ENCODE measurements at regions not wholly inside any gene's neighbourhood (a gene's known extent, or its start where the extent isn't known, plus 50 kb on each side); places are given as distances from the start of the nearest gene placed in this dataset.

GRCh38 chr2:18093196-18093595 is 214.7 kb downstream of the KCNS3 start:
- POLR2A ChIA-PET, result no interaction called here
- no peaks in the 10 kb centered on the region for H3K36me3 Mint-ChIP-seq
- no peak overlapping the region for H3K27ac Mint-ChIP-seq
- ATAC-seq (no peak), DNase-seq (no peak)
- H3K4me3 Mint-ChIP-seq, result no peak overlapping the region
- H3K4me1 Mint-ChIP-seq, result no peaks in the 10 kb centered on the region
- H3K27me3 Mint-ChIP-seq, result peaks cover 0 to 16% (median 7%) of the 10 kb centered on the region in 5 donors
- H3K9me3 Mint-ChIP-seq, result peaks cover 0 to 5% (median 0%) of the 10 kb centered on the region in 9 donors

- H3K27me3 Mint-ChIP-seq, result peaks cover 0 to 20% (median 7%) of the 10 kb centered on the region in 5 donors
- peaks cover 0 to 6% (median 0%) of the 10 kb centered on the region in 9 donors for H3K9me3 Mint-ChIP-seq
- no peaks in the 10 kb centered on the region for H3K36me3 Mint-ChIP-seq
- DNase-seq (no peak), ATAC-seq (no peak)
- no peak overlapping the region for H3K4me3 Mint-ChIP-seq
- POLR2A ChIA-PET, result no interaction called here
- no peak overlapping the region for H3K27ac Mint-ChIP-seq
- no peaks in the 10 kb centered on the region for H3K4me1 Mint-ChIP-seq
Measured at GRCh38 chr2:18092760-18093159, 214.3 kb downstream of the KCNS3 start.

- ATAC-seq, result no peak
- POLR2A ChIA-PET, result no interaction called here
- no peak for DNase-seq
- Mint-ChIP-seq H3K27me3 (peaks cover 2 to 25% (median 6%) of the 10 kb centered on the region in 5 donors), H3K4me3 (no peak overlapping the region), H3K4me1 (no peaks in the 10 kb centered on the region), H3K36me3 (no peaks in the 10 kb centered on the region), H3K9me3 (peaks cover 0 to 9% (median 4%) of the 10 kb centered on the region in 9 donors), H3K27ac (no peak overlapping the region)
Measured at GRCh38 chr2:18085593-18085992, 207.1 kb downstream of the KCNS3 start.

- H3K36me3 Mint-ChIP-seq, result no peaks in the 10 kb centered on the region
Measured at GRCh38 chr2:18084376-18084775, 205.9 kb downstream of the KCNS3 start.

GRCh38 chr2:18083806-18084205 is 205.3 kb downstream of the KCNS3 start:
- Mint-ChIP-seq H3K4me3 (no peak overlapping the region), H3K36me3 (no peaks in the 10 kb centered on the region), H3K9me3 (peaks cover 0 to 9% (median 4%) of the 10 kb centered on the region in 9 donors), H3K27me3 (peaks cover 2 to 32% (median 4%) of the 10 kb centered on the region in 5 donors), H3K4me1 (no peaks in the 10 kb centered on the region), H3K27ac (no peak overlapping the region)
- POLR2A ChIA-PET, result no interaction called here
- ATAC-seq (no peak), DNase-seq (no peak)

More at GRCh38 chr2:18084376-18084775, 205.9 kb downstream of the KCNS3 start:
- POLR2A ChIA-PET, result no interaction called here
- DNase-seq (no peak), ATAC-seq (no peak)
- Mint-ChIP-seq H3K27me3 (peaks cover 2 to 30% (median 4%) of the 10 kb centered on the region in 5 donors), H3K9me3 (peaks cover 0 to 9% (median 4%) of the 10 kb centered on the region in 9 donors), H3K4me1 (no peaks in the 10 kb centered on the region), H3K27ac (no peak overlapping the region), H3K4me3 (no peak overlapping the region)

GRCh38 chr2:18078216-18078615 is 199.7 kb downstream of the KCNS3 start:
- POLR2A ChIA-PET, result interaction anchor here (0.7 kb wide), 1 partner anchor 415 kb away, joined by 3 read pairs; no protein-coding TSS in a partner anchor
- Mint-ChIP-seq H3K27ac (no peak overlapping the region), H3K9me3 (peaks cover 0 to 7% (median 2%) of the 10 kb centered on the region in 9 donors), H3K4me3 (no peak overlapping the region), H3K4me1 (peaks cover 0 to 15% (median 6%) of the 10 kb centered on the region in 4 donors), H3K27me3 (peaks cover 2 to 16% (median 3%) of the 10 kb centered on the region in 5 donors), H3K36me3 (no peaks in the 10 kb centered on the region)
- ATAC-seq (no peak), DNase-seq (no peak)

- ATAC-seq (no peak), DNase-seq (no peak)
- peaks cover 4 to 21% (median 7%) of the 10 kb centered on the region in 5 donors for H3K27me3 Mint-ChIP-seq
- H3K36me3 Mint-ChIP-seq, result no peaks in the 10 kb centered on the region
- H3K27ac Mint-ChIP-seq, result no peak overlapping the region
- POLR2A ChIA-PET, result no interaction called here
- H3K4me3 Mint-ChIP-seq, result no peak overlapping the region
- peaks cover 0 to 15% (median 6%) of the 10 kb centered on the region in 4 donors for H3K4me1 Mint-ChIP-seq
- peaks cover 0 to 7% (median 2%) of the 10 kb centered on the region in 9 donors for H3K9me3 Mint-ChIP-seq
Measured at GRCh38 chr2:18077704-18078103, 199.2 kb downstream of the KCNS3 start.

GRCh38 chr2:18077231-18077630 is 198.8 kb downstream of the KCNS3 start:
- Mint-ChIP-seq H3K27ac (no peak overlapping the region), H3K4me3 (no peak overlapping the region), H3K4me1 (peaks cover 0 to 15% (median 6%) of the 10 kb centered on the region in 4 donors), H3K9me3 (peaks cover 0 to 7% (median 2%) of the 10 kb centered on the region in 9 donors), H3K27me3 (peaks cover 4 to 25% (median 7%) of the 10 kb centered on the region in 5 donors), H3K36me3 (no peaks in the 10 kb centered on the region)
- no peak for DNase-seq
- no peak for ATAC-seq
- POLR2A ChIA-PET, result no interaction called here

- POLR2A ChIA-PET, result no interaction called here
- H3K36me3 Mint-ChIP-seq, result no peaks in the 10 kb centered on the region
- no peak overlapping the region for H3K27ac Mint-ChIP-seq
- H3K27me3 Mint-ChIP-seq, result peaks cover 7 to 34% (median 10%) of the 10 kb centered on the region in 5 donors
- no peak for ATAC-seq
- no peak overlapping the region for H3K4me3 Mint-ChIP-seq
- no peak for DNase-seq
- peaks cover 0 to 15% (median 6%) of the 10 kb centered on the region in 4 donors for H3K4me1 Mint-ChIP-seq
- H3K9me3 Mint-ChIP-seq, result peaks cover 0 to 2% (median 0%) of the 10 kb centered on the region in 9 donors
Measured at GRCh38 chr2:18074476-18074875, 196.0 kb downstream of the KCNS3 start.

- no peak overlapping the region for H3K4me3 Mint-ChIP-seq
- H3K36me3 Mint-ChIP-seq, result no peaks in the 10 kb centered on the region
- peaks cover 0 to 1% (median 0%) of the 10 kb centered on the region in 9 donors for H3K9me3 Mint-ChIP-seq
- peaks cover 0 to 15% (median 6%) of the 10 kb centered on the region in 4 donors for H3K4me1 Mint-ChIP-seq
- no peak for DNase-seq
- no peak for ATAC-seq
- H3K27me3 Mint-ChIP-seq, result peaks cover 9 to 33% (median 11%) of the 10 kb centered on the region in 5 donors
- POLR2A ChIA-PET, result no interaction called here
- H3K27ac Mint-ChIP-seq, result no peak overlapping the region
Measured at GRCh38 chr2:18073601-18074000, 195.1 kb downstream of the KCNS3 start.

- peaks cover 0 to 2% (median 0%) of the 10 kb centered on the region in 9 donors for H3K9me3 Mint-ChIP-seq
- POLR2A ChIA-PET, result no interaction called here
- H3K4me1 Mint-ChIP-seq, result no peaks in the 10 kb centered on the region
- H3K4me3 Mint-ChIP-seq, result no peak overlapping the region
- ATAC-seq (no peak), DNase-seq (no peak)
- H3K27ac Mint-ChIP-seq, result no peak overlapping the region
- peaks cover 6 to 52% (median 10%) of the 10 kb centered on the region in 5 donors for H3K27me3 Mint-ChIP-seq
- H3K36me3 Mint-ChIP-seq, result no peaks in the 10 kb centered on the region
Measured at GRCh38 chr2:18067588-18068384, 189.3 kb downstream of the KCNS3 start.

GRCh38 chr2:18066894-18067293 is 188.4 kb downstream of the KCNS3 start:
- DNase-seq, result no peak
- POLR2A ChIA-PET, result no interaction called here
- ATAC-seq, result no peak
- Mint-ChIP-seq H3K27ac (no peak overlapping the region), H3K4me1 (no peaks in the 10 kb centered on the region), H3K27me3 (peaks cover 4 to 44% (median 10%) of the 10 kb centered on the region in 5 donors), H3K36me3 (no peaks in the 10 kb centered on the region), H3K9me3 (peaks cover 0 to 2% (median 0%) of the 10 kb centered on the region in 9 donors), H3K4me3 (no peak overlapping the region)

- POLR2A ChIA-PET, result no interaction called here
- Mint-ChIP-seq H3K9me3 (peaks cover 0 to 4% (median 0%) of the 10 kb centered on the region in 9 donors), H3K27me3 (peaks cover 2 to 42% (median 8%) of the 10 kb centered on the region in 5 donors), H3K4me1 (no peaks in the 10 kb centered on the region), H3K27ac (no peak overlapping the region), H3K36me3 (no peaks in the 10 kb centered on the region), H3K4me3 (no peak overlapping the region)
- DNase-seq (no peak), ATAC-seq (no peak)
Measured at GRCh38 chr2:18066066-18066465, 187.6 kb downstream of the KCNS3 start.

Measured in naive thymus-derived CD8-positive, alpha-beta T cell (primary cell).